ENCODE measurements at regions not wholly inside any gene's neighbourhood (a gene's known extent, or its start where the extent isn't known, plus 50 kb on each side); places are given as distances from the start of the nearest gene placed in this dataset.

DNA sequence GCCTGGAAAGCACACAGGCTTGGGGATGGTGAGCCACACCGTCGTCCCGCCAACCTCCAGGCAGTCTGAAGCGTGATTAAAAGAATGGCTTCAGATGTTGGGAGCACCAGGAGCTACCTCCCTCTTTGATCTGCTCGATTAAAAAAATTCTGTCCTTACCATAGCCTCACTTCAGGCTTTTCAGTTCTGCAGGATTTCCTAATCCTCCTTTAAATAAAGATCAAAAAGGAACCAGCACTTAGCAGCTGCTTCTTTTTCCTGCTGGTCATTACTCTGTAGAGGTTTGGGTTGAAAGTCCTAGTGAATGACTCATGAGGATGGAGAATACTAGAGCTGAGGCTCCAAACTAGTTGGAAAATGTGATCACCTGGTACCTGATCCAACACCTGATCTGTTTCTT is 71.9 kb upstream of the C1orf174 start:
- H2AK9ac ChIP-seq (replicated peaks; ENCODE audit: low read depth, low read length, poor library complexity), result no peak overlapping the region
- ChIA-PET POLR2A (ENCODE audit: unreplicated experiment) (no interaction called here), CTCF (no interaction called here)
- ATAC-seq (ENCODE audit: low read depth), result no peak
- intact Hi-C loops (cut with micrococcal nuclease) (no loop called here), dilution Hi-C loops (cut with HindIII; ENCODE audit: low sequenced_read_pairs, unreplicated experiment) (no loop called here), in situ Hi-C loops (cut with MboI; ENCODE audit: low sequenced_read_pairs) (no loop called here)
- H3K18ac ChIP-seq (ENCODE audit: low read depth, low read length), result no peak overlapping the region
- no peak overlapping the region for H2BK120ac ChIP-seq (ENCODE audit: low read depth, low read length)
- H3K36me3 ChIP-seq (ENCODE audit: control insufficient read depth, insufficient read depth, low read length), result no peaks in the 10 kb centered on the region
- no peak overlapping the region for H2BK20ac ChIP-seq (ENCODE audit: low read depth, low read length)
- H4K5ac ChIP-seq (ENCODE audit: low read depth, low read length), result no peak overlapping the region
- no peaks in the 10 kb centered on the region for H3K9me1 ChIP-seq (ENCODE audit: insufficient read depth, low read length)
- H3K14ac ChIP-seq (replicated peaks; ENCODE audit: low read depth, low read length), result no peak overlapping the region
- H2AFZ ChIP-seq (replicated peaks; ENCODE audit: low read length, poor library complexity), result no peak overlapping the region
- H4K91ac ChIP-seq (ENCODE audit: insufficient read depth, low read depth, low read length), result no peak overlapping the region
- peaks cover 50% of the 10 kb centered on the region for H3K9me3 ChIP-seq (ENCODE audit: control insufficient read depth, insufficient read depth, low read length)
- H3K4me1 ChIP-seq (ENCODE audit: control insufficient read depth, insufficient read depth, low read length), result no peaks in the 10 kb centered on the region
- no peak overlapping the region for H3K27ac ChIP-seq (ENCODE audit: insufficient read depth, low read length)
- no peak overlapping the region for H3K9ac ChIP-seq (ENCODE audit: low read depth, low read length)
- no peak overlapping the region for H3K4me2 ChIP-seq (ENCODE audit: low read depth, low read length)
- TF ChIP-seq RFX5 (IDR thresholded peaks at IDR 0.05; ENCODE audit: low read depth, low read length), result no peak
- H3K23ac ChIP-seq (ENCODE audit: low read depth, low read length), result no peak overlapping the region
- no peaks in the 10 kb centered on the region for H3K79me1 ChIP-seq (ENCODE audit: low read depth in 1 of 2, low read length in 2 of 2)
- H3K4me3 ChIP-seq (ENCODE audit: insufficient read depth, low read depth, low read length), result no peak overlapping the region
- DNase-seq, result no peak
- no peak overlapping the region for H3K4ac ChIP-seq (ENCODE audit: low read depth, low read length)
- H4K20me1 ChIP-seq (ENCODE audit: insufficient read depth, low read length), result no peaks in the 10 kb centered on the region
- no peaks in the 10 kb centered on the region for H3K27me3 ChIP-seq (ENCODE audit: control insufficient read depth, insufficient read depth, low read length)
- no CpG with 5 or more reads among the region's 5 CpGs for WGBS, 2 experiments (ENCODE audit: extremely low coverage in 2 of 2, insufficient read length in 1 of 2)
- H2AK5ac ChIP-seq (ENCODE audit: low read depth, low read length), result no peak overlapping the region
- no peak overlapping the region for H2BK5ac ChIP-seq (ENCODE audit: low read depth, low read length, poor library complexity, severe bottlenecking)
- no peak overlapping the region for H3K56ac ChIP-seq (ENCODE audit: extremely low read depth, insufficient read depth, low read length)
- no peak overlapping the region for H4K8ac ChIP-seq (ENCODE audit: low read depth in 2 of 2, low read length in 2 of 2)
- BruUV-seq (replicated peaks), result no TSS peak
- H2BK15ac ChIP-seq (ENCODE audit: low read depth, low read length), result no peak overlapping the region
